AG09319 (cell line): ENCODE measurements at regions not wholly inside any gene's neighbourhood (a gene's known extent, or its start where the extent isn't known, plus 50 kb on each side); places are given as distances from the start of the nearest gene placed in this dataset.
A peak's percentile ranks its signal among the peaks of the same experiment; 100 is the strongest.

ENCODE experiments used
- DNase-seq: peaks from one replicate; pipeline ENCODE4 v3.0.0-alpha.2; 2010; ENCODE audit warnings: low read depth; ENCODE audit errors: extremely low read depth
- CTCF ChIP-seq: IDR thresholded peaks from 2 replicates; pipeline ENCODE4 v1.5.1; 2011; ENCODE audit warnings: low read depth, mild to moderate bottlenecking, inconsistent platforms, low read length, moderate library complexity

- peak; percentile 1 for DNase-seq
- TF ChIP-seq CTCF = peak; percentile 89
Measured at GRCh38 chr5:8184455-8185063, 315.6 kb downstream of the MTRR start.

GRCh38 chr5:8185852-8186251 lies 316.9 kb downstream of the MTRR start:
- DNase-seq = no peak
- TF ChIP-seq CTCF = no peak

GRCh38 chr5:8188874-8189565 lies 320.1 kb downstream of the MTRR start:
- DNase-seq = no peak
- TF ChIP-seq CTCF = no peak

- TF ChIP-seq CTCF = no peak
Measured at GRCh38 chr5:8192840-8193239, 323.9 kb downstream of the MTRR start.

GRCh38 chr5:8196061-8196460 lies 327.1 kb downstream of the MTRR start:
- TF ChIP-seq CTCF = no peak
- no peak for DNase-seq

More at GRCh38 chr5:8192840-8193239, 323.9 kb downstream of the MTRR start:
- DNase-seq = no peak

- no peak for TF ChIP-seq CTCF
- DNase-seq = no peak
Measured at GRCh38 chr5:8208307-8208706, 339.4 kb downstream of the MTRR start.

GRCh38 chr5:8209500-8209899 lies 340.6 kb downstream of the MTRR start:
- TF ChIP-seq CTCF = no peak
- no peak for DNase-seq
